ENCODE measurements at regions not wholly inside any gene's neighbourhood (a gene's known extent, or its start where the extent isn't known, plus 50 kb on each side); places are given as distances from the start of the nearest gene placed in this dataset.

DNA sequence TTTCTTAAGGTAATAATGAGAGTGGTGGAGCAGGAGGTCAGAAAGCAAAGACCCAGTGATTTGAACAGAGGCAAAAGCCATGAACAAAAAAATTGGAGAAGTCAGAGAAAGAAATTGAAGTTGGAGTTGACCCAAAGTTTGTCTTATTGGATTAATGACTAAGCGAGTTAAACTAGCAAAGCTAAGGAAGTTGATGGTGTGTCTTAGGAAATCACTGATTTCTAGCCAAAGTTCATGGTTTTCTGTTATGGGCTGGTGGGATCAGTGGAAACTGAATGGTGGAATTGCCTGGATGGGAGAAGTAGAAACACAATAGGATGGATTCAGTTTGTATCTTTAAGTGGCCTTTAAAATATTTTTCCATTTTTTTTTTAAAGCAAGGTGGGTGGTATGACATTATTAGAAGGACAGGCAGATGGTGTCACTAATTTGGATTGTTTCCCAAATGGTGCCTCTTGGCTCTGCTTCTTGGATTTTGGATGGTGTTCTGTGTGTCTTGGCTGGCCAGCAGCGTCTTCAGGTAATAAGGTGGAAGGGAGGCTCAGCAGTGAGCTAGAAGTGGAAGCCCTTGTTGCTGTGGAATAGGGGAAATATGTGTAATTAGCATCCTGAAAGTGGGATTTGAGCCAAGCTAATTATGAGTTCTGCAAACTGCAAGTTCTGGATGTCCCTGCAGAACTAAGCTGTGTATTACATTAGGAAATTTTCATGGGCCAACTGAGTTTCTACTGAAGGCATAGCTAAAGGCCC is 302.9 kb downstream of the LMO7 start:
- TF ChIP-seq EZH2 (IDR thresholded peaks at IDR 0.05; ENCODE audit: low read depth): no peak
- TF ChIP-seq, protein P1, sequence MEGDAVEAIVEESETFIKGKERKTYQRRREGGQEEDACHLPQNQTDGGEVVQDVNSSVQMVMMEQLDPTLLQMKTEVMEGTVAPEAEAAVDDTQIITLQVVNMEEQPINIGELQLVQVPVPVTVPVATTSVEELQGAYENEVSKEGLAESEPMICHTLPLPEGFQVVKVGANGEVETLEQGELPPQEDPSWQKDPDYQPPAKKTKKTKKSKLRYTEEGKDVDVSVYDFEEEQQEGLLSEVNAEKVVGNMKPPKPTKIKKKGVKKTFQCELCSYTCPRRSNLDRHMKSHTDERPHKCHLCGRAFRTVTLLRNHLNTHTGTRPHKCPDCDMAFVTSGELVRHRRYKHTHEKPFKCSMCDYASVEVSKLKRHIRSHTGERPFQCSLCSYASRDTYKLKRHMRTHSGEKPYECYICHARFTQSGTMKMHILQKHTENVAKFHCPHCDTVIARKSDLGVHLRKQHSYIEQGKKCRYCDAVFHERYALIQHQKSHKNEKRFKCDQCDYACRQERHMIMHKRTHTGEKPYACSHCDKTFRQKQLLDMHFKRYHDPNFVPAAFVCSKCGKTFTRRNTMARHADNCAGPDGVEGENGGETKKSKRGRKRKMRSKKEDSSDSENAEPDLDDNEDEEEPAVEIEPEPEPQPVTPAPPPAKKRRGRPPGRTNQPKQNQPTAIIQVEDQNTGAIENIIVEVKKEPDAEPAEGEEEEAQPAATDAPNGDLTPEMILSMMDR (conservative IDR thresholded peaks at IDR 0.05): no peak
